ENCODE measurements at regions not wholly inside any gene's neighbourhood (a gene's known extent, or its start where the extent isn't known, plus 50 kb on each side); places are given as distances from the start of the nearest gene placed in this dataset.
"Not testable (repeated sequence)": the region's sequence is repeated elsewhere in the genome, so short reads cannot be mapped to it uniquely, and the experiment has no call there.

GRCh38 chr4:126916626-126917140, 716.1 kb upstream of the INTU start:
- peak; percentile 82 for DNase-seq (ENCODE audit: low read depth)
- peaks cover 12% of the 10 kb centered on the region for H3K4me1 ChIP-seq (ENCODE audit: insufficient read depth, low read length)
- no peak overlapping the region for H3K27ac Mint-ChIP-seq (ENCODE audit: unreplicated experiment)
- no peaks in the 10 kb centered on the region for H4K20me1 ChIP-seq (ENCODE audit: insufficient read depth, low read length)
- peak; percentile 20 for FAIRE-seq
- peaks cover 3% of the 10 kb centered on the region for H3K4me1 Mint-ChIP-seq (ENCODE audit: low read depth, unreplicated experiment)
- no peaks in the 10 kb centered on the region for H3K27me3 Mint-ChIP-seq (ENCODE audit: low read depth, unreplicated experiment)
- H3K36me3 ChIP-seq (ENCODE audit: insufficient read depth, low read length) = no peaks in the 10 kb centered on the region
- no peaks in the 10 kb centered on the region for H3K79me2 ChIP-seq (ENCODE audit: insufficient read depth, low read length)
- peak overlapping the region; percentile 69 for H2AFZ ChIP-seq (ENCODE audit: low read depth, low read length)
- H3K27ac ChIP-seq (ENCODE audit: low read depth, low read length) = peak overlapping the region; percentile 29
- H3K27me3 ChIP-seq (ENCODE audit: insufficient read depth, low read length) = no peaks in the 10 kb centered on the region
- TF ChIP-seq CTCF (IDR thresholded peaks at IDR 0.05; ENCODE audit: insufficient read depth, low read depth, low read length) (no peak), EZH2 (IDR thresholded peaks at IDR 0.05; ENCODE audit: insufficient read depth, low read length) (no peak)
- no peak overlapping the region for H3K4me3 Mint-ChIP-seq (ENCODE audit: unreplicated experiment)
- peak overlapping the region; percentile 38 for H3K4me3 ChIP-seq (ENCODE audit: insufficient read depth, low read depth, low read length)
- H3K4me2 ChIP-seq (ENCODE audit: low read length) = peak overlapping the region; percentile 82
- H3K9me3 ChIP-seq (ENCODE audit: insufficient read depth, low read depth, low read length) = no peaks in the 10 kb centered on the region
- peak overlapping the region; percentile 41 for H3K9ac ChIP-seq (ENCODE audit: low read length)
- H3K36me3 Mint-ChIP-seq (ENCODE audit: low read depth, unreplicated experiment) = no peaks in the 10 kb centered on the region
- H3K9me3 Mint-ChIP-seq (ENCODE audit: unreplicated experiment) = no peaks in the 10 kb centered on the region

GRCh38 chr4:126922328-126922938, 710.3 kb upstream of the INTU start:
- not testable (repeated sequence) for H3K4me3 Mint-ChIP-seq (ENCODE audit: unreplicated experiment); H3K9me3 Mint-ChIP-seq (ENCODE audit: unreplicated experiment); H3K4me3 ChIP-seq (ENCODE audit: insufficient read depth, low read depth, low read length); H3K27me3 ChIP-seq (ENCODE audit: insufficient read depth, low read length); H3K9me3 ChIP-seq (ENCODE audit: insufficient read depth, low read depth, low read length); H3K4me2 ChIP-seq (ENCODE audit: low read length); H3K36me3 ChIP-seq (ENCODE audit: insufficient read depth, low read length); H3K4me1 ChIP-seq (ENCODE audit: insufficient read depth, low read length); FAIRE-seq; H3K79me2 ChIP-seq (ENCODE audit: insufficient read depth, low read length); H3K9ac ChIP-seq (ENCODE audit: low read length); DNase-seq (ENCODE audit: low read depth); H3K36me3 Mint-ChIP-seq (ENCODE audit: low read depth, unreplicated experiment); H3K4me1 Mint-ChIP-seq (ENCODE audit: low read depth, unreplicated experiment); H3K27ac Mint-ChIP-seq (ENCODE audit: unreplicated experiment); H2AFZ ChIP-seq (ENCODE audit: low read depth, low read length); H3K27me3 Mint-ChIP-seq (ENCODE audit: low read depth, unreplicated experiment); H3K27ac ChIP-seq (ENCODE audit: low read depth, low read length); H4K20me1 ChIP-seq (ENCODE audit: insufficient read depth, low read length)

GRCh38 chr4:126924237-126924636, 708.5 kb upstream of the INTU start:
- peaks cover 7% of the 10 kb centered on the region for H3K9me3 Mint-ChIP-seq (ENCODE audit: unreplicated experiment)
- no peak overlapping the region for H3K4me3 Mint-ChIP-seq (ENCODE audit: unreplicated experiment)
- no peaks in the 10 kb centered on the region for H3K9me3 ChIP-seq (ENCODE audit: insufficient read depth, low read depth, low read length)

GRCh38 chr4:126930059-126930458, 702.7 kb upstream of the INTU start:
- H3K27ac Mint-ChIP-seq (ENCODE audit: unreplicated experiment); H2AFZ ChIP-seq (ENCODE audit: low read depth, low read length); H3K27ac ChIP-seq (ENCODE audit: low read depth, low read length); H3K36me3 ChIP-seq (ENCODE audit: insufficient read depth, low read length); H3K27me3 ChIP-seq (ENCODE audit: insufficient read depth, low read length); H3K4me1 ChIP-seq (ENCODE audit: insufficient read depth, low read length); H3K79me2 ChIP-seq (ENCODE audit: insufficient read depth, low read length); H3K4me3 Mint-ChIP-seq (ENCODE audit: unreplicated experiment); H3K27me3 Mint-ChIP-seq (ENCODE audit: low read depth, unreplicated experiment); H4K20me1 ChIP-seq (ENCODE audit: insufficient read depth, low read length); H3K4me2 ChIP-seq (ENCODE audit: low read length); H3K9ac ChIP-seq (ENCODE audit: low read length); H3K9me3 Mint-ChIP-seq (ENCODE audit: unreplicated experiment); H3K4me1 Mint-ChIP-seq (ENCODE audit: low read depth, unreplicated experiment); H3K9me3 ChIP-seq (ENCODE audit: insufficient read depth, low read depth, low read length); DNase-seq (ENCODE audit: low read depth); H3K36me3 Mint-ChIP-seq (ENCODE audit: low read depth, unreplicated experiment); H3K4me3 ChIP-seq (ENCODE audit: insufficient read depth, low read depth, low read length); FAIRE-seq: not testable (repeated sequence)

More at GRCh38 chr4:126924237-126924636, 708.5 kb upstream of the INTU start:
- no peak overlapping the region for H3K4me2 ChIP-seq (ENCODE audit: low read length)
- no peaks in the 10 kb centered on the region for H4K20me1 ChIP-seq (ENCODE audit: insufficient read depth, low read length)
- Mint-ChIP-seq H3K27ac (ENCODE audit: unreplicated experiment) (no peak overlapping the region), H3K36me3 (ENCODE audit: low read depth, unreplicated experiment) (no peaks in the 10 kb centered on the region), H3K4me1 (ENCODE audit: low read depth, unreplicated experiment) (no peaks in the 10 kb centered on the region), H3K27me3 (ENCODE audit: low read depth, unreplicated experiment) (no peaks in the 10 kb centered on the region)
- no peaks in the 10 kb centered on the region for H3K27me3 ChIP-seq (ENCODE audit: insufficient read depth, low read length)
- TF ChIP-seq EZH2 (IDR thresholded peaks at IDR 0.05; ENCODE audit: insufficient read depth, low read length) = no peak
- no peak for TF ChIP-seq CTCF (IDR thresholded peaks at IDR 0.05; ENCODE audit: insufficient read depth, low read depth, low read length)
- no peaks in the 10 kb centered on the region for H3K36me3 ChIP-seq (ENCODE audit: insufficient read depth, low read length)
- H3K4me1 ChIP-seq (ENCODE audit: insufficient read depth, low read length) = no peaks in the 10 kb centered on the region
- no peak overlapping the region for H3K4me3 ChIP-seq (ENCODE audit: insufficient read depth, low read depth, low read length)
- H3K79me2 ChIP-seq (ENCODE audit: insufficient read depth, low read length) = no peaks in the 10 kb centered on the region
- FAIRE-seq = no peak
- H3K27ac ChIP-seq (ENCODE audit: low read depth, low read length) = no peak overlapping the region
- no peak overlapping the region for H2AFZ ChIP-seq (ENCODE audit: low read depth, low read length)
- DNase-seq (ENCODE audit: low read depth) = no peak
- no peak overlapping the region for H3K9ac ChIP-seq (ENCODE audit: low read length)
